Peyer's patch (tissue), 4 donors: ENCODE measurements at regions not wholly inside any gene's neighbourhood (a gene's known extent, or its start where the extent isn't known, plus 50 kb on each side); places are given as distances from the start of the nearest gene placed in this dataset.

Experiments used
- CTCF ChIP-seq, 6 experiments: fragments of 450-650 bp in 4 of 6; fragments of 200-600 bp in 2 of 6; sonication (generic) in 1 of 6; IDR thresholded peaks; one replicate each; pipeline ENCODE4 v1.5.1; 2017 to 2019; ENCODE audit warnings: antibody characterized with exemption in 6 of 6, mild to moderate bottlenecking in 3 of 6, moderate library complexity in 1 of 6
- POLR2A ChIP-seq, 2 donors: fragments of 450-650 bp; IDR thresholded peaks; one replicate each; pipeline ENCODE4 v1.5.1; 2017; ENCODE audit warnings: antibody characterized with exemption in 2 of 2, mild to moderate bottlenecking in 2 of 2, moderate library complexity in 2 of 2

GRCh38 chr4:128604204-128604603 lies 205.3 kb upstream of the JADE1 start:
- TF ChIP-seq CTCF (IDR thresholded peaks at IDR 0.05): no peak
- TF ChIP-seq POLR2A (IDR thresholded peaks at IDR 0.05): no peak
